HPDE6-E6E7 (cell line): ENCODE measurements at regions not wholly inside any gene's neighbourhood (a gene's known extent, or its start where the extent isn't known, plus 50 kb on each side); places are given as distances from the start of the nearest gene placed in this dataset.

Experiments
- DNase-seq: peaks from one replicate; pipeline ENCODE4 v3.0.0; 2011; ENCODE audit warnings: missing footprints; ENCODE audit errors: extremely low spot score

DNA sequence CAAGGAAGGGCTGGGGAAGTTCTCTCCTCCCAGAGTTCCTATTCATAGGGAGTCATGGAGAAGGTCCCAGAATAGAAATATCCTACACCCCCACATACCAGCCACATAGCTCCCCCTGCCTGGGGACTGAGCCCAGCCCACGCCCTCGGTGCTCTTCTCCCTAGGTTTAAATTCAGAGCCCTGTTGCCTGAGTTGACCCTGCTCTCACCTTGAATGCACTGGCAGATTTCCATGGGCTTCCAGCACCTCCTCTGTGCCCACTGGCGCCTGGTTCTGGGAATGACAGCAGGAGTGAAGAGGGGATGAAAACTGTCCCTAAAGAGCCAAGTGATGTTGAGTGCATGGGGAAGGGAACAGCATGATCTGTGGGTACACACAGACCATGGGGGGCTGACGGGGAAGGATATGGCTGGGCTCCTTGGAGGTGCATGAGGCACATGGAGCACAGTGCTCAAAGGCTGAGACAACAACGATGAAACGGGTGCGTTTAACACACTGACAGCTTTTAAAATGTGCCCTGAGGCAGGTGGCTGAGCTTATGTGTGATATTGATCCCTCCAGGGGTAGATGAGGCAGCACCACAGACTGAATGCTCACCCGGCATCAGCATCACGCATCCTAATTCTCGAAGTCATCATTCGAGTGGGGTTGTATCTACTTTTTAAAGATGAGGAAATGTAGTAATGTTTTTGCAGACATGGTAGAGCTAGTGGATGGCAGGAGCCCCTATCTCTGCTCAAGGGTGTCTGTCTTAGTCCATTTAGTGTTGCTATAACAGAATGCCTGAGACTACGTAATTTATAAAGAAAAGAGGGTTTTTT lies 53.7 kb upstream of the IGFBP3 start:
- no peak for DNase-seq

DNA sequence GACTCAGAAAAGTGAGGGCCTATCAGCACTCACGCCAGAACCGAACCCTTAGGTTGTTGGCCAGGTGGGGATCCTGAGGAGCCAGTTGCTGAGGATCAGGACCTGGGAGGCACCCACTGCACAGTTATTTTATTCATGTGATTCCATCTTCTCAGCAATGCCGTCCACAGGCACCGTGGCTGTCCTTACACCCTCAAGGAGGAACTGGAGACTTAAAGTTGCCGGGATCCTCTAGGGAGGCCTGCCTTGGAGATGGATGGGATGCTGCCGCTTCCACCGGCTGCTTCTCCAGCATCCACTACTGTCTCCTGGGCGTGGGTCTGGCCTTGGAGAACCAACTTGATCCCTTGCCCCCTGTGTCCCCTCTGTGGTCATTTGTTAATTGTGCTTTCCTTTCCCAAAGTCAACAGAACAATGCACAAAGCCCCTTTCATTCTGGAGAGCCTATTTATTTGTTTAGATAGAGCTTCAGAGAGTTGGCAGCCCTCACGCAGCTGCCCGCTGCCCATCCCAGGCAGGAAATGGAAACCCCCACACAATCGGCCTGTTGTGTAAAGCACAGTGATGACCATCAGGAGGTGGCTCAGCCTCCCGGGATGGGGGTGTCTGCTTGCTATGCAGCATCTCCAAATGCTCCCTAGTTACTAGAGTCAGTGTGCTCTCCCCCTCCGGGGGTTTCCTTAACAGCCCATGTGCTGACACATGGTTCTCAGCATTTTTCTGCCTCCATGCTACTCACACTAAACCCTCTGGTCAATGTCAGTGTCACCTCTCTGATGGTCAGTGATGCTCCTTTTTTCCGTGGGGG lies 52.9 kb upstream of the IGFBP3 start:
- DNase-seq, result no peak

DNA sequence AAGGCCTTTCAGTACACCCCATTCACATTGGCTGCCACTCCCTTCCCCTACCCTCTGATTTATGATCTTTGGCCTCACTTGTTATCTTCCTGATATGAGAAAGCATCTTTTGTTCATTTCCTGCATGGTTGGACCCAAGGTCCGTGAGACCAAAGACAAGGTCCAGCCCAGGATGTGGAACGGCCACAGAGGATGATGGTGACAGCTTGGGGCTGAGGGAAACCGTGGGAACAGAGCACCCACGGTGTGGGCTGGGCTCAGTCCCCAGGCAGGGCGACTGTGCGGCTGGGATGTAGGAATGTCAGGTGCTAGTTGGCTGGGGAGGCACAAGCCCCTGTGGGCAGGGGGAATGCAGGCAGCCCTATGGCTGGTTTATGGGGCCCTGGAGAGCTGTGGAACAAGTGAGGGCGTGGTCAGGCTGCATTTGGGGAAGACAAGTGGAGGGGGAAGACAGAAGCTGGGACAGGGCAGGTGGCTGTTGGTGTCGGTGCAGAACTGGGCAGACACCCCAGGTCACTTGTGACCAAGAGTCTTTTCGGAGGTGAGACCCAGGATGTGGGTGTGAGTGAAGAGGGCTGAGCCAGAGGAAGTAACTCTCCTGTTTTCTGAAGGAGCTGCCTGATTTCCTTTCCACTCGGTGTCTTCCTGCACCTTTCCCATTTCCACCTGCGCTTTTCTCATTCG lies 51.7 kb upstream of the IGFBP3 start:
- DNase-seq, result no peak

DNA sequence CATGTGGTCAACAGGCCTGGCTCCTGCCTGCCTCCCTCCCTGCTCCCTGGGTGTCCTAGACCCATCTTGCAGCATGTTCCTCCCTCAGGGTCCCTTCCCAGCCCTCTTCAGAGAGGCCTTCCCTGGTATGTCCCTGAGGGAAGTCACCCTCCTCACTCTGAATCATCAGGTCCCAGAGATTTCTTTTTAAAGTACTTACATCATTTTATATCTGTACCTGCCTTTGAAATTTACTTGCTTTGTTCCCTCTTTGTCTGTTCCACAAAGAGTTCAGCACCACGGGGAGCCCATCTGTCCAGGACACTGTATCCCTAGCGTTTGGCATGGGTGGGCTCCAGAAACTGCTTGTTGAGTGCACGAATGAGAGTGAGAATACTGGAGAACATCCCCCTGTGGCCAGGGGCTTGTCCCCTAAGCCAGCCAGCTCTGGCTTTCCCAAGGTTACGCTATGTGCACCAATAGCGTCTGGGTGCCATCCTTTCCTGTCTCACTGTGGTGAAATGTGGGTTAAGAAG lies 50.6 kb upstream of the IGFBP3 start:
- DNase-seq, result no peak

DNA sequence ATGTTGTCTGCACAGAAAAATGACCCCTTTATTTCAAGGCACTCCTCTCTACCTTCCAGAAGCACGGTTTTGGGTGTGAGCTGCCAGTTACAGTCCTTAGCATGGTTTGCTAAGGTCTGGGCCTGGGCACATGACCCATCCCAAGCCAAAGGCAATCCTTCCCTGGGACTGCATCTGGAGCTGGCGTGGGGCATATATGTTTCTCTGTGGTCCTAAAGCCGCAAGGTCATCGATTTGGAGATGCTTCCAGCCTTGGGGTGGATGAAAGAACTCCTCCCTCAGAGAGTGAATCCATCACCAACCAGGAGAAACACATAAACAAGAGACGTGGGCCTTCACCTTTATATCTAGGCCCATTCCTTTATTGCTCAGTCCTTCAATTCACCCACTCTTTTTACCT lies 50.1 kb upstream of the IGFBP3 start:
- no peak for DNase-seq
